ENCODE measurements at regions not wholly inside any gene's neighbourhood (a gene's known extent, or its start where the extent isn't known, plus 50 kb on each side); places are given as distances from the start of the nearest gene placed in this dataset.

DNA sequence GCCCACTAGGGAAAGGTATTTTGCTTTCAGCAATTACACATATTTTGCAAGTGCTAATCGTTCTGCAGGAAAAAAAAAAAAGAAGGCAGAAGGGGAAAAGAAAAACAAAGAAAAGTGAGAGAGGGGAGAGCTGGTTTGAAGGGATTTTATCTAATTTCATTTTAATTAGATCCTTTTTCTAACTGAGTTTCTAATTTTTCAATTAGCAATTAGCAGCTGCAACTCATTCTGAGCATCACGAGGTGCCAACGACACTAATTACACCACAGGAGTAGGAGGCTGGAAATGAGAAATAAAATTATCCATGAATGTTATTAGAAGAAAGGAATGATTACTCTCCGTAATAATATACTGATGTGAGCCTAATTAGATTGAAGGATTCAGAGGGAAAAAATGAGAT lies 481.0 kb upstream of the CAMK1G start:
- Histone ChIP-seq H3K36me3 (replicated peaks; ENCODE audit: insufficient read depth, low read length) (no peaks in the 10 kb centered on the region), H3K9me3 (replicated peaks; ENCODE audit: insufficient read depth, low read length) (no peaks in the 10 kb centered on the region), H3K27me3 (replicated peaks; ENCODE audit: insufficient read depth, low read length) (no peaks in the 10 kb centered on the region), H2AFZ (ENCODE audit: low read length) (peak overlapping the region; percentile 35; the same call in 1 of the 2 replicates), H3K79me2 (ENCODE audit: low read length) (no peaks in the 10 kb centered on the region), H3K9ac (ENCODE audit: low read length) (peak overlapping the region; percentile 70), H3K27ac (ENCODE audit: low read length) (peak overlapping the region; percentile 99), H3F3A (ENCODE audit: insufficient read depth, low read length) (peaks cover 49% of the 10 kb centered on the region), H3K4me3 (ENCODE audit: low read length) (0 out of 2 replicates have a peak overlapping the region, but pooled peaks have one; percentile 8), H4K20me1 (ENCODE audit: insufficient read depth, low read length) (no peaks in the 10 kb centered on the region), H3K9me2 (replicated peaks; ENCODE audit: insufficient read depth, low read length) (no peaks in the 10 kb centered on the region), H3K4me1 (ENCODE audit: low read length) (peaks cover 56% of the 10 kb centered on the region), H3K4me2 (ENCODE audit: low read depth, low read length) (peak overlapping the region; percentile 50)
- TF ChIP-seq, protein P1, sequence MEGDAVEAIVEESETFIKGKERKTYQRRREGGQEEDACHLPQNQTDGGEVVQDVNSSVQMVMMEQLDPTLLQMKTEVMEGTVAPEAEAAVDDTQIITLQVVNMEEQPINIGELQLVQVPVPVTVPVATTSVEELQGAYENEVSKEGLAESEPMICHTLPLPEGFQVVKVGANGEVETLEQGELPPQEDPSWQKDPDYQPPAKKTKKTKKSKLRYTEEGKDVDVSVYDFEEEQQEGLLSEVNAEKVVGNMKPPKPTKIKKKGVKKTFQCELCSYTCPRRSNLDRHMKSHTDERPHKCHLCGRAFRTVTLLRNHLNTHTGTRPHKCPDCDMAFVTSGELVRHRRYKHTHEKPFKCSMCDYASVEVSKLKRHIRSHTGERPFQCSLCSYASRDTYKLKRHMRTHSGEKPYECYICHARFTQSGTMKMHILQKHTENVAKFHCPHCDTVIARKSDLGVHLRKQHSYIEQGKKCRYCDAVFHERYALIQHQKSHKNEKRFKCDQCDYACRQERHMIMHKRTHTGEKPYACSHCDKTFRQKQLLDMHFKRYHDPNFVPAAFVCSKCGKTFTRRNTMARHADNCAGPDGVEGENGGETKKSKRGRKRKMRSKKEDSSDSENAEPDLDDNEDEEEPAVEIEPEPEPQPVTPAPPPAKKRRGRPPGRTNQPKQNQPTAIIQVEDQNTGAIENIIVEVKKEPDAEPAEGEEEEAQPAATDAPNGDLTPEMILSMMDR (IDR thresholded peaks at IDR 0.05; ENCODE audit: low read length), result no peak
- no peak for TF ChIP-seq EZH2 (optimal IDR thresholded peaks at IDR 0.05; ENCODE audit: low read depth, low read length)
- TF ChIP-seq EZH2phosphoT487 (IDR thresholded peaks at IDR 0.05; ENCODE audit: low read length), result no peak
- DNase-seq, result no peak

GRCh38 chr1:209103092-209103491 lies 480.4 kb upstream of the CAMK1G start:
- H3K27ac ChIP-seq (ENCODE audit: low read length), result peak overlapping the region; percentile 99
- no peaks in the 10 kb centered on the region for H3K27me3 ChIP-seq (replicated peaks; ENCODE audit: insufficient read depth, low read length)
- H3K4me1 ChIP-seq (ENCODE audit: low read length), result peaks cover 60% of the 10 kb centered on the region
- no peaks in the 10 kb centered on the region for H3K36me3 ChIP-seq (replicated peaks; ENCODE audit: insufficient read depth, low read length)
- H4K20me1 ChIP-seq (ENCODE audit: insufficient read depth, low read length), result no peaks in the 10 kb centered on the region
- no peaks in the 10 kb centered on the region for H3K9me2 ChIP-seq (replicated peaks; ENCODE audit: insufficient read depth, low read length)
- H3K9me3 ChIP-seq (replicated peaks; ENCODE audit: insufficient read depth, low read length), result no peaks in the 10 kb centered on the region
- H3K9ac ChIP-seq (ENCODE audit: low read length), result peak overlapping the region; percentile 70
- peak; percentile 91 for DNase-seq
- TF ChIP-seq, protein P1 (IDR thresholded peaks at IDR 0.05; ENCODE audit: low read length), result no peak
- TF ChIP-seq EZH2 (optimal IDR thresholded peaks at IDR 0.05; ENCODE audit: low read depth, low read length) (no peak), EZH2phosphoT487 (IDR thresholded peaks at IDR 0.05; ENCODE audit: low read length) (no peak)
- peak overlapping the region; percentile 50 for H3K4me2 ChIP-seq (ENCODE audit: low read depth, low read length)
- no peaks in the 10 kb centered on the region for H3K79me2 ChIP-seq (ENCODE audit: low read length)
- H3K4me3 ChIP-seq (ENCODE audit: low read length), result peak overlapping the region; percentile 8; the same call in 1 of the 2 replicates
- H3F3A ChIP-seq (ENCODE audit: insufficient read depth, low read length), result peaks cover 54% of the 10 kb centered on the region
- peak overlapping the region; percentile 35 for H2AFZ ChIP-seq (ENCODE audit: low read length)

DNA sequence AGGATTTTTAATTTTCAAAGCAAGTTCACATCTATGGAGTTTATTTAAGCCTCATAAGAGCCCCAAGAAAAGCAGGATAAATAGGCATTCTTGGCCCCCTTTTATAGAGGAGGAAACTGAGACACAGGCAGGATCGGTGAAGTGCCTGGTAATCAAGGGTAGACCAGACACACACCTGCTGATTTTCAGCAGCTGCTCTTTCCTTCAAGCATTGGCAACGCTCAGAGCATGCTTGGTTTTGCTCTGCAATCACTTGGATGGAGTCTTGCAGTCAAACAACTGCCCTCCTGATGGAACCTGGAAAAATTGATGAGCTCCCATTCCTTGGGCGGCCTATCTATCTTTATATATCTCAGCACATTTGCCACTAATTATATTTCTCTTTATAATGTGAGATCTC lies 478.9 kb upstream of the CAMK1G start:
- no peaks in the 10 kb centered on the region for H3K9me3 ChIP-seq (replicated peaks; ENCODE audit: insufficient read depth, low read length)
- peaks cover 75% of the 10 kb centered on the region for H3K4me1 ChIP-seq (ENCODE audit: low read length)
- H3K79me2 ChIP-seq (ENCODE audit: low read length), result peaks cover 3% of the 10 kb centered on the region; the same call in 1 of the 2 replicates
- no peak overlapping the region for H3K4me3 ChIP-seq (ENCODE audit: low read length)
- peak; percentile 30 for DNase-seq
- H3K9ac ChIP-seq (ENCODE audit: low read length), result no peak overlapping the region
- H3K4me2 ChIP-seq (ENCODE audit: low read depth, low read length), result 0 out of 2 replicates have a peak overlapping the region, but pooled peaks have one; percentile 50
- H4K20me1 ChIP-seq (ENCODE audit: insufficient read depth, low read length), result no peaks in the 10 kb centered on the region
- no peak overlapping the region for H2AFZ ChIP-seq (ENCODE audit: low read length)
- H3K9me2 ChIP-seq (replicated peaks; ENCODE audit: insufficient read depth, low read length), result no peaks in the 10 kb centered on the region
- peaks cover 69% of the 10 kb centered on the region for H3F3A ChIP-seq (ENCODE audit: insufficient read depth, low read length)
- H3K27me3 ChIP-seq (replicated peaks; ENCODE audit: insufficient read depth, low read length), result no peaks in the 10 kb centered on the region
- no peaks in the 10 kb centered on the region for H3K36me3 ChIP-seq (replicated peaks; ENCODE audit: insufficient read depth, low read length)
- H3K27ac ChIP-seq (ENCODE audit: low read length), result peak overlapping the region; percentile 99; the same call in 1 of the 2 replicates
- TF ChIP-seq EZH2 (optimal IDR thresholded peaks at IDR 0.05; ENCODE audit: low read depth, low read length) (no peak), EZH2phosphoT487 (IDR thresholded peaks at IDR 0.05; ENCODE audit: low read length) (no peak)
- TF ChIP-seq, protein P1 (IDR thresholded peaks at IDR 0.05; ENCODE audit: low read length), result no peak

All from MM.1S (cell line).